ENCODE measurements at regions not wholly inside any gene's neighbourhood (a gene's known extent, or its start where the extent isn't known, plus 50 kb on each side); places are given as distances from the start of the nearest gene placed in this dataset.

DNA sequence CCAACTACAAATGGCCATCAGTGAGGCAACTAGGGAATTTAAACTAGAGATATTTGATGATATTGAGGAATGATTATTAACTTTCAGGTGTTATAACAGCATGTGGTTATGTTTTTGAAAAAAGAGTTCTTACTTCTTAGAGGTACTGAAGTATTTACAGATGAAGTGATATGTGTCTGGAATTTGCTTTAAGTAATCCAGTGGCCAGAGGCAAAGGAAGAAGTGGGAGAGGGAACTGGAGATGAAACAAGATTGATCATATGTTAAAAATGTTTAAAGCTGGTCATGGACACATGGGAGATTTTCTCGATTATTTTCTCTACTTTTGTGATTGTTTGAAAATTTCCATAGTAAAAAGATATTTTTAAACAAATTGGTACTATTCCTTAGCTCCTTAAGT lies 53.3 kb upstream of the SLCO2A1 start:
- DNase-seq (ENCODE audit: low read depth, low spot score) (no peak), ATAC-seq (no peak), FAIRE-seq (no peak)
- no peak overlapping the region for H3K4me3 ChIP-seq
- no peaks in the 10 kb centered on the region for H3K79me2 ChIP-seq (ENCODE audit: control insufficient read depth, insufficient read depth, low read length)
- TF ChIP-seq, protein P1, sequence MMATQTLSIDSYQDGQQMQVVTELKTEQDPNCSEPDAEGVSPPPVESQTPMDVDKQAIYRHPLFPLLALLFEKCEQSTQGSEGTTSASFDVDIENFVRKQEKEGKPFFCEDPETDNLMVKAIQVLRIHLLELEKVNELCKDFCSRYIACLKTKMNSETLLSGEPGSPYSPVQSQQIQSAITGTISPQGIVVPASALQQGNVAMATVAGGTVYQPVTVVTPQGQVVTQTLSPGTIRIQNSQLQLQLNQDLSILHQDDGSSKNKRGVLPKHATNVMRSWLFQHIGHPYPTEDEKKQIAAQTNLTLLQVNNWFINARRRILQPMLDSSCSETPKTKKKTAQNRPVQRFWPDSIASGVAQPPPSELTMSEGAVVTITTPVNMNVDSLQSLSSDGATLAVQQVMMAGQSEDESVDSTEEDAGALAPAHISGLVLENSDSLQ (IDR thresholded peaks at IDR 0.05), result no peak
- TF ChIP-seq NR2C2 (IDR thresholded peaks at IDR 0.05; ENCODE audit: borderline replicate concordance, control insufficient read depth, insufficient read length, low read depth) (no peak), ATF3 (IDR thresholded peaks at IDR 0.05; ENCODE audit: borderline replicate concordance, extremely low read depth, low read depth, low read length) (no peak), IKZF2 (IDR thresholded peaks at IDR 0.05) (no peak), KAT2A (conservative IDR thresholded peaks at IDR 0.05; ENCODE audit: control insufficient read depth, low read depth, low read length) (no peak), NR2C1 (IDR thresholded peaks at IDR 0.05) (no peak), ELK1 (IDR thresholded peaks at IDR 0.05; ENCODE audit: low read depth, low read length) (no peak), JUNB (IDR thresholded peaks at IDR 0.05) (no peak), BCLAF1 (IDR thresholded peaks at IDR 0.05) (no peak), MEF2B (IDR thresholded peaks at IDR 0.05; ENCODE audit: partially characterized antibody, poor library complexity, severe bottlenecking) (no peak)
- TF ChIP-seq, protein P2, sequence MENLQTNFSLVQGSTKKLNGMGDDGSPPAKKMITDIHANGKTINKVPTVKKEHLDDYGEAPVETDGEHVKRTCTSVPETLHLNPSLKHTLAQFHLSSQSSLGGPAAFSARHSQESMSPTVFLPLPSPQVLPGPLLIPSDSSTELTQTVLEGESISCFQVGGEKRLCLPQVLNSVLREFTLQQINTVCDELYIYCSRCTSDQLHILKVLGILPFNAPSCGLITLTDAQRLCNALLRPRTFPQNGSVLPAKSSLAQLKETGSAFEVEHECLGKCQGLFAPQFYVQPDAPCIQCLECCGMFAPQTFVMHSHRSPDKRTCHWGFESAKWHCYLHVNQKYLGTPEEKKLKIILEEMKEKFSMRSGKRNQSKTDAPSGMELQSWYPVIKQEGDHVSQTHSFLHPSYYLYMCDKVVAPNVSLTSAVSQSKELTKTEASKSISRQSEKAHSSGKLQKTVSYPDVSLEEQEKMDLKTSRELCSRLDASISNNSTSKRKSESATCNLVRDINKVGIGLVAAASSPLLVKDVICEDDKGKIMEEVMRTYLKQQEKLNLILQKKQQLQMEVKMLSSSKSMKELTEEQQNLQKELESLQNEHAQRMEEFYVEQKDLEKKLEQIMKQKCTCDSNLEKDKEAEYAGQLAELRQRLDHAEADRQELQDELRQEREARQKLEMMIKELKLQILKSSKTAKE (IDR thresholded peaks at IDR 0.05; ENCODE audit: low read depth, poor library complexity, severe bottlenecking), result no peak
- TF ChIP-seq, protein P3, sequence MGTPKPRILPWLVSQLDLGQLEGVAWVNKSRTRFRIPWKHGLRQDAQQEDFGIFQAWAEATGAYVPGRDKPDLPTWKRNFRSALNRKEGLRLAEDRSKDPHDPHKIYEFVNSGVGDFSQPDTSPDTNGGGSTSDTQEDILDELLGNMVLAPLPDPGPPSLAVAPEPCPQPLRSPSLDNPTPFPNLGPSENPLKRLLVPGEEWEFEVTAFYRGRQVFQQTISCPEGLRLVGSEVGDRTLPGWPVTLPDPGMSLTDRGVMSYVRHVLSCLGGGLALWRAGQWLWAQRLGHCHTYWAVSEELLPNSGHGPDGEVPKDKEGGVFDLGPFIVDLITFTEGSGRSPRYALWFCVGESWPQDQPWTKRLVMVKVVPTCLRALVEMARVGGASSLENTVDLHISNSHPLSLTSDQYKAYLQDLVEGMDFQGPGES (IDR thresholded peaks at IDR 0.05), result no peak
- H3K27ac ChIP-seq (ENCODE audit: control insufficient read depth, insufficient read depth), result no peak overlapping the region
- H3K4me2 ChIP-seq (ENCODE audit: control insufficient read depth, insufficient read depth), result no peak overlapping the region
- no peaks in the 10 kb centered on the region for H4K20me1 ChIP-seq (ENCODE audit: control insufficient read depth, insufficient read depth)
- H3K9ac ChIP-seq (ENCODE audit: control insufficient read depth, insufficient read depth, low read length), result no peak overlapping the region
- no peak overlapping the region for H2AFZ ChIP-seq (ENCODE audit: control insufficient read depth, low read depth, low read length)
- in situ Hi-C loops (cut with MboI), result no loop called here
- intact Hi-C loops (cut with micrococcal nuclease; ENCODE audit: unreplicated experiment), result no loop called here
- CTCF ChIA-PET, result interaction anchor here (1.1 kb wide), 1 partner anchor 19 kb away, joined by 3 read pairs; no protein-coding TSS in a partner anchor
- no peaks in the 10 kb centered on the region for H3K4me1 ChIP-seq (ENCODE audit: control insufficient read depth, insufficient read depth, low read length)
- no peaks in the 10 kb centered on the region for H3K36me3 ChIP-seq (ENCODE audit: control insufficient read depth in 2 of 2, insufficient read depth in 2 of 2, low read length in 1 of 2)
- H3K9me3 ChIP-seq (replicated peaks; ENCODE audit: control insufficient read depth, insufficient read depth, low read length), result no peaks in the 10 kb centered on the region
- WGBS (ENCODE audit: insufficient coverage, insufficient replicate concordance, low lambda C conversion rate, missing lambda C conversion rate), result 0% methylated on average over 1 of the region's 1 CpG
- RAD21 ChIA-PET (ENCODE audit: unreplicated experiment), result no interaction called here
- H3K27me3 ChIP-seq (replicated peaks in 1 of 2; ENCODE audit: control insufficient read depth in 2 of 2, insufficient read depth in 2 of 2, low read length in 1 of 2), result no peaks in the 10 kb centered on the region; a peak in 2 of 4 replicates
- POLR2A ChIA-PET, result no interaction called here
- BruUV-seq (replicated peaks), result no TSS peak
- SMC1A ChIA-PET (ENCODE audit: uncharacterized antibody, unreplicated experiment), result interaction anchor here (0.5 kb wide), 1 partner anchor 11 kb away, joined by 3 read pairs; no protein-coding TSS in a partner anchor
